GM12878 (cell line): ENCODE measurements at regions not wholly inside any gene's neighbourhood (a gene's known extent, or its start where the extent isn't known, plus 50 kb on each side); places are given as distances from the start of the nearest gene placed in this dataset.

ENCODE experiments used
- ATAC-seq: fragments of 200-7000 bp; cut with Tn5 transposase; 3 replicates; pipeline ENCODE4 v1.9.1; 2020; ENCODE audit warnings: mild to moderate bottlenecking, moderate library complexity
- BruUV-seq: library from RNA; stranded (reverse); fragments of 400-500 nt; replicated peaks from 2 replicates; lab custom pipeline; 2021; lab: Mats Ljungman, UMichigan
- CTCF ChIA-PET: fragments of 300-600 bp; sonication (Branson Sonifier 250); formaldehyde crosslinking; extraction: SDS; loops from one replicate; lab custom pipeline; 2021; ENCODE audit warnings: inconsistent platforms; lab: Yijun Ruan, JAX
- POLR2A ChIA-PET: fragments of 350-600 bp; formaldehyde crosslinking; extraction: SDS; loops from one replicate; lab custom pipeline; 2021; ENCODE audit warnings: inconsistent platforms; lab: Charles Lee
- RAD21 ChIA-PET: fragments of 300-600 bp; sonication (Branson Sonifier 250); formaldehyde crosslinking; loops from one replicate; lab custom pipeline; 2023; ENCODE audit warnings: antibody characterized with exemption; ENCODE audit not compliant: unreplicated experiment; lab: Charles Lee
- SMC1A ChIA-PET: fragments of 300-600 bp; sonication (Branson Sonifier 250); formaldehyde crosslinking; loops from one replicate; lab custom pipeline; 2023; ENCODE audit not compliant: unreplicated experiment, uncharacterized antibody; lab: Charles Lee
- DNase-seq: peaks from one replicate; pipeline ENCODE4 v3.0.0-alpha.2; 2011; ENCODE audit warnings: low read depth, low spot score
- FAIRE-seq: peaks from 3 replicates; lab custom pipeline; 2011; peaks lifted over from hg19 to GRCh38; lab: Jason Lieb, UNC
- H2AFZ ChIP-seq: 2 replicates; pipeline ENCODE4 v1.6.0; 2011; ENCODE audit warnings: low read depth, low read length, control low read depth; ENCODE audit not compliant: control insufficient read depth
- H3K27ac ChIP-seq: 2 replicates; pipeline ENCODE4 v1.5.1; 2011; ENCODE audit warnings: control low read depth; ENCODE audit not compliant: control insufficient read depth, insufficient read depth
- H3K27me3 ChIP-seq, 2 experiments: replicated peaks in 1 of 2; 2 replicates each; pipeline versions ENCODE4 v1.6.0 to v1.6.1; 2011; ENCODE audit warnings: low read length in 1 of 2; ENCODE audit not compliant: control insufficient read depth in 2 of 2, insufficient read depth in 2 of 2
- H3K36me3 ChIP-seq, 2 experiments: 2 replicates each; pipeline ENCODE4 v1.5.1; 2011; ENCODE audit warnings: low read length in 1 of 2; ENCODE audit not compliant: control insufficient read depth in 2 of 2, insufficient read depth in 2 of 2
- H3K4me1 ChIP-seq: 2 replicates; pipeline ENCODE4 v1.6.1; 2011; ENCODE audit warnings: mild to moderate bottlenecking, low read length, moderate library complexity, mixed read lengths; ENCODE audit not compliant: control insufficient read depth, insufficient read depth
- H3K4me2 ChIP-seq: 2 replicates; pipeline ENCODE4 v1.6.0; 2011; ENCODE audit warnings: control low read depth; ENCODE audit not compliant: control insufficient read depth, insufficient read depth
- H3K4me3 ChIP-seq: fragments of 200-600 bp; sonication (generic); 2 replicates; pipeline ENCODE4 v1.5.1; 2016
- H3K79me2 ChIP-seq: 2 replicates; pipeline ENCODE4 v1.6.0; 2011; ENCODE audit warnings: low read length; ENCODE audit not compliant: control insufficient read depth, insufficient read depth
- H3K9ac ChIP-seq: 2 replicates; pipeline ENCODE4 v1.8.0; 2011; ENCODE audit warnings: low read length, control low read depth, mixed read lengths; ENCODE audit not compliant: control insufficient read depth, insufficient read depth
- H3K9me3 ChIP-seq: replicated peaks from 3 replicates; pipeline ENCODE4 v1.5.1; 2011; ENCODE audit warnings: mild to moderate bottlenecking, low read length; ENCODE audit not compliant: control insufficient read depth, insufficient read depth
- H4K20me1 ChIP-seq: 2 replicates; pipeline ENCODE4 v1.6.0; 2011; ENCODE audit not compliant: control insufficient read depth, insufficient read depth
- EGR1 ChIP-seq, 2 experiments: IDR thresholded peaks; 1 replicate in 1 of 2; 2 replicates in 1 of 2; pipeline ENCODE4 v1.6.1; 2011 to 2012; ENCODE audit warnings: low read depth in 2 of 2, low read length in 2 of 2, borderline replicate concordance in 1 of 2, mild to moderate bottlenecking in 1 of 2, moderate library complexity in 1 of 2
- ETV6 ChIP-seq, 2 experiments: fragments of 450-650 bp in 1 of 2; IDR thresholded peaks in 1 of 2; conservative IDR thresholded peaks in 1 of 2; 2 replicates each; pipeline ENCODE4 v1.6.1; 2014; ENCODE audit warnings: antibody characterized with exemption in 1 of 2, borderline replicate concordance in 1 of 2, low read depth in 1 of 2, mild to moderate bottlenecking in 1 of 2, moderate library complexity in 1 of 2
- JUND ChIP-seq: IDR thresholded peaks from 2 replicates; pipeline ENCODE4 v1.6.1; 2012; ENCODE audit warnings: low read depth, mild to moderate bottlenecking, low read length, improper control_type of control experiment, moderate library complexity
- LARP7 ChIP-seq: fragments of 450-650 bp; IDR thresholded peaks from 2 replicates; pipeline ENCODE4 v1.6.1; 2017; ENCODE audit warnings: mild to moderate bottlenecking
- NR2C2 ChIP-seq: IDR thresholded peaks from 2 replicates; pipeline ENCODE4 v1.6.1; 2011; ENCODE audit warnings: borderline replicate concordance, low read depth; ENCODE audit not compliant: control insufficient read depth, insufficient read length
- NRF1 ChIP-seq: conservative IDR thresholded peaks from 2 replicates; pipeline ENCODE4 v1.6.1; 2011; ENCODE audit warnings: mild to moderate bottlenecking, low read depth, low read length, improper control_type of control experiment
- POLR2AphosphoS5 ChIP-seq: IDR thresholded peaks from 2 replicates; pipeline ENCODE4 v1.6.1; 2011; ENCODE audit warnings: mild to moderate bottlenecking, low read length, inconsistent platforms
- RB1 ChIP-seq: fragments of 450-650 bp; formaldehyde crosslinking; IDR thresholded peaks from 2 replicates; pipeline ENCODE4 v1.6.1; 2017; ENCODE audit warnings: mild to moderate bottlenecking, borderline replicate concordance
- SMAD1 ChIP-seq: fragments of 450-650 bp; IDR thresholded peaks from 2 replicates; pipeline ENCODE4 v1.6.1; 2018; ENCODE audit warnings: mild to moderate bottlenecking, low read depth; ENCODE audit not compliant: partially characterized antibody
- SMC3 ChIP-seq: IDR thresholded peaks from 2 replicates; pipeline ENCODE4 v1.6.1; 2011; ENCODE audit warnings: low read length, improper control_type of control experiment, borderline replicate concordance
- SRF ChIP-seq, 2 experiments: IDR thresholded peaks; 2 replicates each; pipeline ENCODE4 v1.6.1; 2011; ENCODE audit warnings: low read depth in 2 of 2, low read length in 2 of 2, mild to moderate bottlenecking in 1 of 2, moderate library complexity in 1 of 2
- YY1 ChIP-seq: IDR thresholded peaks from 2 replicates; pipeline ENCODE4 v1.6.1; 2011; ENCODE audit warnings: low read depth, mild to moderate bottlenecking, low read length
- WGBS: methylation state at CpG from one replicate; pipeline ENCODE4 v1.1.6; 2016; ENCODE audit warnings: low lambda C conversion rate; ENCODE audit not compliant: insufficient replicate concordance, insufficient coverage; ENCODE audit errors: missing lambda C conversion rate; 5-methylcytosine and 5-hydroxymethylcytosine counted together
- in situ Hi-C: fragments of 300-500 bp; cut with MboI; formaldehyde crosslinking; loops from 9 replicates; pipeline ENCODE4 v1.14.3; 2018; ENCODE audit warnings: mixed read lengths
- intact Hi-C: fragments of 100-400 bp; cut with micrococcal nuclease; formaldehyde crosslinking; loops from one replicate; pipeline ENCODE4 v1.14.2; 2022; ENCODE audit not compliant: unreplicated experiment
- TF ChIP-seq, protein P1 (sequence below): fragments of 450-650 bp; IDR thresholded peaks from 2 replicates; pipeline ENCODE4 v1.6.1; 2017; ENCODE audit warnings: mild to moderate bottlenecking
- TF ChIP-seq, protein P2 (sequence below): IDR thresholded peaks from 2 replicates; pipeline ENCODE4 v1.6.1; 2011; ENCODE audit warnings: low read depth, low read length, improper control_type of control experiment, borderline replicate concordance

DNA sequence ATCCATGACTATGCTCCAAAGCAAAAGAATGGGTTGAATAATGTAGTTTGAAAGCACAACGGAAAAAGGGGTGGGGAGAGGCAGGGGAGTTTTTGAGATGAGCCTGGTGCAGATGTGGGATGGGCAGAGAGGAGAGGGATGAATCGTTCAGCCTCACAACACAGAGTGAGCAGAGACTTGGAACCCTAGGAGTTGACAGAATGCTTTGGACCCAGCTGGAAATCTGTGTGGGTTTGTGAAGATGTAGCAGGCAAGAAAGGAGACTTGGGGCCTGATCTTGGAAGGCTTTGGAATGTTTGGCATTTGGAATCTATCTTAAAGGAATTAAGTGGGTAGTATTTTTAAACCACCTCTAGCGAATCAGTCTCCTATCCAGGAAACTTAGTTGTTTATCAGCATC is 66.0 kb upstream of the KCTD1 start:
- POLR2A ChIA-PET = no interaction called here
- no peaks in the 10 kb centered on the region for H4K20me1 ChIP-seq
- FAIRE-seq (no peak), ATAC-seq (no peak), DNase-seq (no peak)
- no peak overlapping the region for H3K27ac ChIP-seq
- CTCF ChIA-PET = interaction anchor here (1.3 kb wide), 1 partner anchor 308 kb away, joined by 4 read pairs; no protein-coding TSS in a partner anchor
- H3K36me3 ChIP-seq = no peaks in the 10 kb centered on the region
- H3K27me3 ChIP-seq = no peaks in the 10 kb centered on the region
- no peaks in the 10 kb centered on the region for H3K9me3 ChIP-seq
- RAD21 ChIA-PET = no interaction called here
- H3K79me2 ChIP-seq = no peaks in the 10 kb centered on the region
- SMC1A ChIA-PET = no interaction called here
- no peak overlapping the region for H2AFZ ChIP-seq
- H3K9ac ChIP-seq = no peak overlapping the region
- in situ Hi-C loops (no loop called here), intact Hi-C loops (no loop called here)
- no peaks in the 10 kb centered on the region for H3K4me1 ChIP-seq
- no peak overlapping the region for H3K4me3 ChIP-seq
- TF ChIP-seq NR2C2 = no peak
- TF ChIP-seq POLR2AphosphoS5 = no peak
- no peak for TF ChIP-seq RB1
- no peak for TF ChIP-seq NRF1
- TF ChIP-seq, protein P1, sequence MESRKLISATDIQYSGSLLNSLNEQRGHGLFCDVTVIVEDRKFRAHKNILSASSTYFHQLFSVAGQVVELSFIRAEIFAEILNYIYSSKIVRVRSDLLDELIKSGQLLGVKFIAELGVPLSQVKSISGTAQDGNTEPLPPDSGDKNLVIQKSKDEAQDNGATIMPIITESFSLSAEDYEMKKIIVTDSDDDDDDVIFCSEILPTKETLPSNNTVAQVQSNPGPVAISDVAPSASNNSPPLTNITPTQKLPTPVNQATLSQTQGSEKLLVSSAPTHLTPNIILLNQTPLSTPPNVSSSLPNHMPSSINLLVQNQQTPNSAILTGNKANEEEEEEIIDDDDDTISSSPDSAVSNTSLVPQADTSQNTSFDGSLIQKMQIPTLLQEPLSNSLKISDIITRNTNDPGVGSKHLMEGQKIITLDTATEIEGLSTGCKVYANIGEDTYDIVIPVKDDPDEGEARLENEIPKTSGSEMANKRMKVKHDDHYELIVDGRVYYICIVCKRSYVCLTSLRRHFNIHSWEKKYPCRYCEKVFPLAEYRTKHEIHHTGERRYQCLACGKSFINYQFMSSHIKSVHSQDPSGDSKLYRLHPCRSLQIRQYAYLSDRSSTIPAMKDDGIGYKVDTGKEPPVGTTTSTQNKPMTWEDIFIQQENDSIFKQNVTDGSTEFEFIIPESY = no peak
- no peak for TF ChIP-seq EGR1 (IDR thresholded peaks at IDR 0.05; ENCODE audit: borderline replicate concordance in 1 of 2, low read depth in 2 of 2, low read length in 2 of 2)
- TF ChIP-seq, protein P2, sequence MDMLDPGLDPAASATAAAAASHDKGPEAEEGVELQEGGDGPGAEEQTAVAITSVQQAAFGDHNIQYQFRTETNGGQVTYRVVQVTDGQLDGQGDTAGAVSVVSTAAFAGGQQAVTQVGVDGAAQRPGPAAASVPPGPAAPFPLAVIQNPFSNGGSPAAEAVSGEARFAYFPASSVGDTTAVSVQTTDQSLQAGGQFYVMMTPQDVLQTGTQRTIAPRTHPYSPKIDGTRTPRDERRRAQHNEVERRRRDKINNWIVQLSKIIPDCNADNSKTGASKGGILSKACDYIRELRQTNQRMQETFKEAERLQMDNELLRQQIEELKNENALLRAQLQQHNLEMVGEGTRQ = no peak
- no peak for TF ChIP-seq YY1
- TF ChIP-seq LARP7 = no peak
- no peak for TF ChIP-seq SMAD1
- TF ChIP-seq SMC3 = no peak
- no peak for TF ChIP-seq JUND
- no peak for TF ChIP-seq ETV6 (conservative IDR thresholded peaks at IDR 0.05 in 1 of 2, IDR thresholded peaks at IDR 0.05 in 1 of 2; ENCODE audit: borderline replicate concordance in 1 of 2, low read depth in 1 of 2)
- no peak for TF ChIP-seq SRF (IDR thresholded peaks at IDR 0.05; ENCODE audit: low read depth in 2 of 2, low read length in 2 of 2)
- 12% methylated on average over 3 of the region's 3 CpGs for WGBS
- no peak overlapping the region for H3K4me2 ChIP-seq
- BruUV-seq = no TSS peak
